Fibroblast of mammary gland (primary cell): ENCODE measurements at regions not wholly inside any gene's neighbourhood (a gene's known extent, or its start where the extent isn't known, plus 50 kb on each side); places are given as distances from the start of the nearest gene placed in this dataset.
"Not testable (repeated sequence)": the region's sequence is repeated elsewhere in the genome, so short reads cannot be mapped to it uniquely, and the experiment has no call there.

ENCODE experiments used
- DNase-seq: peaks from one replicate; pipeline ENCODE4 v3.0.0-alpha.2; 2010; ENCODE audit warnings: low read depth
- H3K4me3 ChIP-seq: 2 replicates; pipeline ENCODE4 v1.5.1; 2011; ENCODE audit warnings: low read depth, mild to moderate bottlenecking, low read length, moderate library complexity; ENCODE audit not compliant: control insufficient read depth
- TF ChIP-seq, protein P1 (sequence below): conservative IDR thresholded peaks from 2 replicates; pipeline ENCODE4 v1.5.1; 2011; ENCODE audit warnings: low read depth, low read length, inconsistent platforms; ENCODE audit not compliant: control insufficient read depth, insufficient read depth

DNA sequence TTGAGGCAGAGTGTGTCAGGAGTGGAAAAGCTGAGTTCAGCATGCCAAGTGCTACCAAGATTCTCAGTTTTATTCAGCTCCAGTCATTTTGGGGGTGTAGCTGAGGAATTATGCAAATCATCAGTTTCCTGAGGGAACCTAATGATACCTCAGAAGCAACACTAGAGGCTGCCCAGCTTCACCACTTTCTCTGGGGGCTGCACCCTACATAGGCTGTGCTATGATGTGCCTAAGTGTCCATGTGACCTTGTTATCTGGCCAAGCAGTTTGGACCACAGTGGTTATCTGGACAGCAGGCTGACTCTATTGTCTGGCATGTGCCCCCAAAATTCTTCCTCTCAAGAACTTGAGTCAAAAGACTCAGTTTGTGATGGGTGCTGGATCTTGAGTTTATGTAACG is 374.6 kb upstream of the SYNCRIP start:
- H3K4me3 ChIP-seq = no peak overlapping the region
- TF ChIP-seq, protein P1, sequence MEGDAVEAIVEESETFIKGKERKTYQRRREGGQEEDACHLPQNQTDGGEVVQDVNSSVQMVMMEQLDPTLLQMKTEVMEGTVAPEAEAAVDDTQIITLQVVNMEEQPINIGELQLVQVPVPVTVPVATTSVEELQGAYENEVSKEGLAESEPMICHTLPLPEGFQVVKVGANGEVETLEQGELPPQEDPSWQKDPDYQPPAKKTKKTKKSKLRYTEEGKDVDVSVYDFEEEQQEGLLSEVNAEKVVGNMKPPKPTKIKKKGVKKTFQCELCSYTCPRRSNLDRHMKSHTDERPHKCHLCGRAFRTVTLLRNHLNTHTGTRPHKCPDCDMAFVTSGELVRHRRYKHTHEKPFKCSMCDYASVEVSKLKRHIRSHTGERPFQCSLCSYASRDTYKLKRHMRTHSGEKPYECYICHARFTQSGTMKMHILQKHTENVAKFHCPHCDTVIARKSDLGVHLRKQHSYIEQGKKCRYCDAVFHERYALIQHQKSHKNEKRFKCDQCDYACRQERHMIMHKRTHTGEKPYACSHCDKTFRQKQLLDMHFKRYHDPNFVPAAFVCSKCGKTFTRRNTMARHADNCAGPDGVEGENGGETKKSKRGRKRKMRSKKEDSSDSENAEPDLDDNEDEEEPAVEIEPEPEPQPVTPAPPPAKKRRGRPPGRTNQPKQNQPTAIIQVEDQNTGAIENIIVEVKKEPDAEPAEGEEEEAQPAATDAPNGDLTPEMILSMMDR = no peak
- no peak for DNase-seq

DNA sequence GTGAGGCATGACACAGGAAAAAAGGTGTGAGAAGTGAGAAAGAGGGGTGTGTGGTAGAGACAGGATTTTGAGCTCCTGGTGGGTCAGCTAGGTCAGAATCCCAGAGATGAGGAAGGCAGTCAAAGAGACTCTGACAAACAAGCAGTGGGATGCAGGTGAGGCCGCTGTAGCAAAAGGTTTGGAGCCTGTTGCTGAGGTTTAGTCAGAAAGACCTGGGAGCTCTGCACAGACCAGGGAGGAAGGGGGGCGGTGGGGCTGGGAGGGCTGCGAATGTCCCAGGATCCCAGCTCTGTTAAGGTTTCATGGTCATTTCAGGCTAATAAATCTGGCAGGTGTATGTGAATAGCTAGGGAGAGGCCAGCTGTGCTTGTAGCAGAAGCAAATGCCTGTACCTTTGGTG is 373.9 kb upstream of the SYNCRIP start:
- DNase-seq = no peak
- no peak overlapping the region for H3K4me3 ChIP-seq
- TF ChIP-seq, protein P1 = no peak

- H3K4me3 ChIP-seq = no peak overlapping the region
- DNase-seq = no peak
- TF ChIP-seq, protein P1 = no peak
Observed at GRCh38 chr6:86016077-86016476, 373.4 kb upstream of the SYNCRIP start.

DNA sequence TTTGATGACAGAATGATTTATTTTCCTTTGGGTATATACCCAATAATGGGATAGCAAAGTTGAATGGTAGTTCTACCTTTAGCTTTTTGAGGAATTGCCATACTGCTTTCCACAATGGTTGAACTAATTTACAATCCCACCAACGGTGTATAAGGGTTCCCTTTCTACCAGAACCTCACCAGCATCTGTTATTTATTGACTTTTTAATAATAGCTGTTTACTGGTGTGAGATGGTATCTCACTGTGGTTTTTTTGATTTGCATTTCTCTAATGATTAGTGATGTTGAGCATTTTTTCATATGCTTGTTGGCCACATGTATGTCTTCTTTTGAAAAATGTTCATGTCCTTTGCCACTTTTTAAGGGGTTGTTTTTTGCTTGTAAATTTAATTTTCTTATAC is 370.3 kb upstream of the SYNCRIP start:
- H3K4me3 ChIP-seq, DNase-seq: not testable (repeated sequence)

DNA sequence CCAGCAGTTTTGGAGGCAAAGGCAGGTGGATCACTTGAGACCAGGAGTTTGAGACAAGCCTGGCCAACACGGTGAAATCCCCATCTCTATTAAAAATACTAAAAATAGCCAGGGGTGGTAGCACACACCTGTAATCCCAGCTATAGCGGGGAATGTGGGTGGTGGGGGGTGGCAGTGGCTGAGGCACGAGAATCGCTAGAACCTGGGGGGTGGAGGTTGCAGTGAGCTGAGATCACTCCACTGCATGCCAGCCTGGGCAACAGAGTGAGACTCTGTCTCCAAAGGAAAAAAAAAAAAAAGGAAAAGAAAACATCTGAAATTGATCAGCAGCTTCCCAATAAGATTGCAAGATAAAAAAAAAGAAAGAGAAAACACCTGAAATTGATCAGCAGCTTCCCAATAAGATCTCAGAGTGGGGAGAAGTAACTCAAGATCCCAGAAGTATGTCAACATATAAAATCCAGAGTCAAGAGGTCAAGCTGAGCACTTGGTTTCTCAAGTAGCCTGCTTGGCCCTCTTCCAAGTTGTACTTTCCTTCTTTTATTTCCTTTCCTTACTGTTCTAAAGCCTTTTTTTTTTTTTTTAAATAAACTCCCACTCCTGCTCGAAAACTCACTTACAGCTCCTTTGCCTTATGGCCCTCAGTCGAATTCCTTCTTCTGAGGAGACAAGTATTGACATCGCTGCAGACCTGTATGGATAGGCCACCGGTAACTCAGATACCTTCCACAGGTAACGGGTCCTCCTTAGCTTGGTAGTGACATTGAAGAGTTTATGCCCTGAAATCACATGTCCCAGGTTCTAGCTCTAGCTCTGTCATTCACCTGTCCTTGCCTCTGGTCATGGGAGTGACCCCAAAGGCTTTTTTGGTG is 368.5 kb upstream of the SYNCRIP start:
- TF ChIP-seq, protein P1 = no peak
- DNase-seq = no peak
- no peak overlapping the region for H3K4me3 ChIP-seq

DNA sequence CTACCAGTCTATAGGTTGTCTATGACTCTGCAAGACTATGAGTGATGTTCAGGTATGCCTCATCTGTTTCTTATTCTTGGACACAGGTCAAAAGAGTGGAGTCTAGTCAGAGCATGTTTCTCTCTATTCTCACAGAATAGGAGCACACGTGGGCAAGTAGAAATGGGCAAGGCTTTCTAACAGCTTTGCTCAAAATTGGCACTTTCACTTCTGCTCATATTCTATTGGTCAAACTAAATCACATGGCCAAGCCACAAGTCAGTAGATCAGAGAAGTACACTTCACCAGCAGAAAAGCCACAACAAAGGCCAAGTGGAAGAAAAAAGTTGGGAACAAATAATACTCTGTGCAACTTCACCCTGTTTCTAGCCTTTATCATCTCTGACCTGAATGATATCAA is 354.5 kb upstream of the SYNCRIP start:
- H3K4me3 ChIP-seq = no peak overlapping the region
- no peak for DNase-seq
- TF ChIP-seq, protein P1 = no peak

GRCh38 chr6:85996034-85996375 is 353.3 kb upstream of the SYNCRIP start:
- TF ChIP-seq, protein P1 = no peak
- H3K4me3 ChIP-seq = no peak overlapping the region
- DNase-seq = no peak
